Panc1 (cell line): ENCODE measurements at regions not wholly inside any gene's neighbourhood (a gene's known extent, or its start where the extent isn't known, plus 50 kb on each side); places are given as distances from the start of the nearest gene placed in this dataset.

ENCODE experiments used
- ATAC-seq: fragments of 200-7000 bp; cut with Tn5 transposase; 2 replicates; pipeline ENCODE4 v1.9.1; 2020; ENCODE audit warnings: mild to moderate bottlenecking, moderate library complexity
- BruUV-seq: library from RNA; stranded (reverse); fragments of 400-500 nt; replicated peaks from 2 replicates; lab custom pipeline; 2021; lab: Mats Ljungman, UMichigan
- CTCF ChIA-PET: fragments of 300-600 bp; sonication (Branson Sonifier 250); formaldehyde crosslinking; loops from one replicate; lab custom pipeline; 2022; ENCODE audit warnings: antibody characterized with exemption; lab: Charles Lee
- POLR2A ChIA-PET: fragments of 300-600 bp; sonication (Branson Sonifier 250); formaldehyde crosslinking; loops from one replicate; lab custom pipeline; 2022; ENCODE audit warnings: antibody characterized with exemption; lab: Charles Lee
- DNase-seq: peaks from one replicate; pipeline ENCODE4 v3.0.0-alpha.2; 2010; ENCODE audit warnings: low read depth, low spot score
- H3K27ac ChIP-seq: 2 replicates; pipeline ENCODE4 v1.5.1; 2011; ENCODE audit warnings: mild to moderate bottlenecking, low read length, inconsistent platforms
- H3K27me3 ChIP-seq: fragments of 200-500 bp; sonication (Bioruptor generic); 2 replicates; pipeline ENCODE4 v1.6.0; 2014; ENCODE audit warnings: low read length, inconsistent platforms; ENCODE audit not compliant: control insufficient read depth, insufficient read depth
- H3K36me3 ChIP-seq: fragments of 200-500 bp; sonication (Bioruptor generic); 2 replicates; pipeline ENCODE4 v1.5.1; 2014; ENCODE audit warnings: inconsistent platforms, mild to moderate bottlenecking, low read length, moderate library complexity; ENCODE audit not compliant: control insufficient read depth, insufficient read depth
- H3K4me1 ChIP-seq: 2 replicates; pipeline ENCODE4 v1.5.1; 2011; ENCODE audit warnings: inconsistent platforms, mild to moderate bottlenecking, low read length, moderate library complexity; ENCODE audit not compliant: control insufficient read depth, insufficient read depth
- H3K4me3 ChIP-seq, 2 experiments: 2 replicates each; pipeline ENCODE4 v1.5.1; 2011 to 2012; ENCODE audit warnings: low read depth in 2 of 2, low read length in 2 of 2, mild to moderate bottlenecking in 2 of 2, inconsistent platforms in 1 of 2, moderate library complexity in 1 of 2
- H3K9me3 ChIP-seq: fragments of 200-500 bp; sonication (Bioruptor generic); 2 replicates; pipeline ENCODE4 v1.5.1; 2014; ENCODE audit warnings: low read depth, mild to moderate bottlenecking, inconsistent platforms, low read length, moderate library complexity; ENCODE audit not compliant: control insufficient read depth, insufficient read depth
- CTCF ChIP-seq: fragments of 450-650 bp; IDR thresholded peaks from 2 replicates; pipeline ENCODE4 v1.5.1; 2017; ENCODE audit warnings: mild to moderate bottlenecking
- POLR2AphosphoS5 ChIP-seq: IDR thresholded peaks from 2 replicates; pipeline ENCODE4 v1.6.1; 2012; ENCODE audit warnings: mild to moderate bottlenecking, low read depth, low read length, moderate library complexity
- REST ChIP-seq, 2 experiments: IDR thresholded peaks; 2 replicates each; pipeline ENCODE4 v1.6.1; 2011 to 2012; ENCODE audit warnings: low read depth in 2 of 2, control low read depth in 1 of 2, low read length in 1 of 2, mild to moderate bottlenecking in 1 of 2, moderate library complexity in 1 of 2; ENCODE audit not compliant: insufficient read depth in 1 of 2
- SIN3A ChIP-seq: IDR thresholded peaks from 2 replicates; pipeline ENCODE4 v1.6.1; 2012; ENCODE audit warnings: low read depth, mild to moderate bottlenecking, low read length, moderate library complexity, borderline replicate concordance; ENCODE audit not compliant: insufficient read depth
- TCF7L2 ChIP-seq: IDR thresholded peaks from 2 replicates; pipeline ENCODE4 v1.6.1; 2011; ENCODE audit warnings: mild to moderate bottlenecking, low read depth, low read length, inconsistent platforms
- in situ Hi-C: cut with HindIII; loops from 2 replicates; pipeline ENCODE4 v1.10.0; 2016; ENCODE audit warnings: low sequenced_read_pairs, low pct_unique_long_range_greater_than_20kb
- intact Hi-C: fragments of 100-400 bp; cut with micrococcal nuclease; formaldehyde crosslinking; loops from one replicate; pipeline ENCODE4 v1.10.0; 2022; ENCODE audit not compliant: unreplicated experiment

DNA sequence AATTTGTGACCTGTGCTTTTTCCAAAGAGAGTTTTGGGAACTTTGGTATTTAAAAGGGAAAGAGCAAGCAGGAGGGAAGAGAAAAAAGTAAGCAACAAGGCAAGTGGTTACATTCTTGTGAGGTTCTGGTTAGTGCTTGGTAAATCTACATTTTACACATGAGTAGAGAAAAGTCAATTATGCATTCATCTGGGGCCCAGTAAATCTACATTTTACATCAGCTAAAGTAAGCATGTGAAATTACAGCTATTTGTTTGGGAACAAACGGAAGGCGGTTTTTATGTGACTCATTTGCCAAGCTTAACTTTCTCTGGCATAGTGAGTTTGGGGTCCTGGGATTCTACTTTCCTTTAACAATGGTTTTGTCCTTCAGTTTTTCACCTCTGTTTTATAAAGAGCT lies 102.2 kb downstream of the SNX18 start:
- intact Hi-C loops (no loop called here), in situ Hi-C loops (no loop called here)
- Histone ChIP-seq H3K27me3 (no peaks in the 10 kb centered on the region; the same call in 1 of the 2 replicates), H3K36me3 (no peaks in the 10 kb centered on the region), H3K27ac (no peak overlapping the region), H3K9me3 (no peaks in the 10 kb centered on the region), H3K4me3 (no peak overlapping the region), H3K4me1 (no peaks in the 10 kb centered on the region)
- ChIA-PET POLR2A (no interaction called here), CTCF (no interaction called here)
- no TSS peak for BruUV-seq
- ATAC-seq (no peak), DNase-seq (no peak)
- TF ChIP-seq REST (IDR thresholded peaks at IDR 0.05; ENCODE audit: insufficient read depth in 1 of 2, low read depth in 2 of 2, low read length in 1 of 2) (no peak), POLR2AphosphoS5 (no peak), TCF7L2 (no peak), CTCF (no peak), SIN3A (no peak)

DNA sequence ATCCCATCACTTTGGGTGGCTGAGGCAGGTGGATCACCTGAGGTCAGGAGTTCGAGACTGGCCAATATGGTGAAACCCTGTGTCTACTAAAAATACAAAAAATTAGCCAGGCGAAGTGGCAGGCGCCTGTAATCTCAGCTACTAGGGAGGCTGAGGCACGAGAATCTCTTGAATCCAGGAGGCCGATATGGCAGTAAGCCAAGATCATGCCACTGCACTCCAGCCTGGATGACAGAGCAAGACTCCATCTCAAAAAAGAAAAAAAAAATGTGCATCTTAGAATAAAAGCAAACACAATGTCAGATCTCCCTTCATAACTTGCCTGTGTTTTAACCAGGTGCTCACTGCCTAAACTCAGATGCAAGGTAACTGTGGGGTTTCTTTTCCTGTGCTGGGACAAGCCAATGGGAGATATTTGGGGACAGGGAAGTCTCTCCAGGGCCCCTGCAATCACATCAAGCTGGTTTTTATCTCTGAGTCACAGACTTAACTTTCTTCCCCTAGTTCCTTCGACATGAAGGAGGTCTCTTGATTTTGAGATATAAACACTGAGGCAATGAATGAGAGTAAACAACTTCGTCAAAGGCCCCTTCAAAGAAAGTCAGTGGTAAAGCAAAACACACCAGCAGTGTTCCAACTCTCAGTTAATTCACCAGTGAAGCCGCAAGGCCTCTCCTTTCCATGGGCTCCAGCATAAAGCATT lies 99.1 kb downstream of the SNX18 start:
- CTCF ChIA-PET: no interaction called here
- ATAC-seq (no peak), DNase-seq (no peak)
- no peaks in the 10 kb centered on the region for H3K36me3 ChIP-seq
- TF ChIP-seq REST (IDR thresholded peaks at IDR 0.05; ENCODE audit: insufficient read depth in 1 of 2, low read depth in 2 of 2, low read length in 1 of 2): no peak
- no peak for TF ChIP-seq SIN3A
- TF ChIP-seq CTCF: no peak
- no peak for TF ChIP-seq TCF7L2
- TF ChIP-seq POLR2AphosphoS5: no peak
- in situ Hi-C loops (no loop called here), intact Hi-C loops (no loop called here)
- no TSS peak for BruUV-seq
- no peaks in the 10 kb centered on the region for H3K27me3 ChIP-seq
- H3K9me3 ChIP-seq: no peaks in the 10 kb centered on the region
- H3K4me3 ChIP-seq: no peak overlapping the region
- POLR2A ChIA-PET: no interaction called here
- no peak overlapping the region for H3K27ac ChIP-seq
- no peaks in the 10 kb centered on the region for H3K4me1 ChIP-seq
